Loucy (cell line): ENCODE measurements at regions not wholly inside any gene's neighbourhood (a gene's known extent, or its start where the extent isn't known, plus 50 kb on each side); places are given as distances from the start of the nearest gene placed in this dataset.

Experiments
- H2AFZ ChIP-seq: fragments of 200-600 bp; sonication (generic); 2 replicates; pipeline ENCODE4 v1.6.0; 2016; ENCODE audit warnings: antibody characterized with exemption, mild to moderate bottlenecking, low read length, moderate library complexity
- H3F3A ChIP-seq: fragments of 200-600 bp; 2 replicates; pipeline ENCODE4 v1.6.0; 2016; ENCODE audit warnings: antibody characterized with exemption, low read depth, mild to moderate bottlenecking
- H3K27me3 ChIP-seq: fragments of 200-600 bp; sonication (generic); 2 replicates; pipeline ENCODE4 v1.6.1; 2014; ENCODE audit warnings: low read length, mild to moderate bottlenecking; ENCODE audit not compliant: insufficient read depth, poor library complexity, severe bottlenecking
- H3K36me3 ChIP-seq: fragments of 200-600 bp; sonication (generic); 2 replicates; pipeline ENCODE4 v1.6.1; 2016; ENCODE audit warnings: low read length; ENCODE audit not compliant: insufficient read depth
- H3K4me1 ChIP-seq: fragments of 200-600 bp; sonication (generic); 2 replicates; pipeline ENCODE4 v1.5.1; 2014; ENCODE audit warnings: low read length, mild to moderate bottlenecking; ENCODE audit not compliant: insufficient read depth, poor library complexity, severe bottlenecking
- H3K4me2 ChIP-seq: fragments of 200-600 bp; sonication (generic); 2 replicates; pipeline ENCODE4 v1.6.0; 2014; ENCODE audit warnings: antibody characterized with exemption, low read length, low read depth, mild to moderate bottlenecking; ENCODE audit not compliant: poor library complexity, severe bottlenecking
- H3K4me3 ChIP-seq: fragments of 200-600 bp; sonication (generic); 2 replicates; pipeline ENCODE4 v1.5.1; 2014; ENCODE audit warnings: low read length, mild to moderate bottlenecking, mixed read lengths; ENCODE audit not compliant: poor library complexity, severe bottlenecking
- H3K79me2 ChIP-seq: fragments of 200-600 bp; sonication (generic); 2 replicates; pipeline ENCODE4 v1.6.1; 2014; ENCODE audit warnings: low read length; ENCODE audit not compliant: insufficient read depth
- H3K9ac ChIP-seq: fragments of 200-600 bp; sonication (generic); 2 replicates; pipeline ENCODE4 v1.6.0; 2014; ENCODE audit warnings: mild to moderate bottlenecking, low read depth, low read length, moderate library complexity; ENCODE audit not compliant: poor library complexity, severe bottlenecking
- H3K9me2 ChIP-seq: fragments of 200-600 bp; sonication (generic); replicated peaks from 2 replicates; pipeline ENCODE4 v1.6.1; 2016; ENCODE audit warnings: low read depth, low read length, mixed read lengths
- H3K9me3 ChIP-seq: fragments of 200-600 bp; sonication (generic); 2 replicates; pipeline ENCODE4 v1.6.1; 2014; ENCODE audit warnings: mild to moderate bottlenecking, antibody characterized with exemption, low read length, low read depth; ENCODE audit not compliant: insufficient read depth
- H4K20me1 ChIP-seq: fragments of 200-600 bp; sonication (generic); 2 replicates; pipeline ENCODE4 v1.6.0; 2014; ENCODE audit warnings: antibody characterized with exemption, low read length, mild to moderate bottlenecking; ENCODE audit not compliant: insufficient read depth, poor library complexity, severe bottlenecking
- EZH2phosphoT487 ChIP-seq: fragments of 200-600 bp; IDR thresholded peaks from 2 replicates; pipeline ENCODE4 v1.6.1; 2018; ENCODE audit warnings: antibody characterized with exemption, mild to moderate bottlenecking, moderate library complexity, borderline replicate concordance
- TF ChIP-seq, protein P1 (sequence below): fragments of 200-600 bp; sonication (generic); conservative IDR thresholded peaks from 2 replicates; pipeline ENCODE4 v1.5.1; 2014; ENCODE audit warnings: mild to moderate bottlenecking, antibody characterized with exemption, low read length

DNA sequence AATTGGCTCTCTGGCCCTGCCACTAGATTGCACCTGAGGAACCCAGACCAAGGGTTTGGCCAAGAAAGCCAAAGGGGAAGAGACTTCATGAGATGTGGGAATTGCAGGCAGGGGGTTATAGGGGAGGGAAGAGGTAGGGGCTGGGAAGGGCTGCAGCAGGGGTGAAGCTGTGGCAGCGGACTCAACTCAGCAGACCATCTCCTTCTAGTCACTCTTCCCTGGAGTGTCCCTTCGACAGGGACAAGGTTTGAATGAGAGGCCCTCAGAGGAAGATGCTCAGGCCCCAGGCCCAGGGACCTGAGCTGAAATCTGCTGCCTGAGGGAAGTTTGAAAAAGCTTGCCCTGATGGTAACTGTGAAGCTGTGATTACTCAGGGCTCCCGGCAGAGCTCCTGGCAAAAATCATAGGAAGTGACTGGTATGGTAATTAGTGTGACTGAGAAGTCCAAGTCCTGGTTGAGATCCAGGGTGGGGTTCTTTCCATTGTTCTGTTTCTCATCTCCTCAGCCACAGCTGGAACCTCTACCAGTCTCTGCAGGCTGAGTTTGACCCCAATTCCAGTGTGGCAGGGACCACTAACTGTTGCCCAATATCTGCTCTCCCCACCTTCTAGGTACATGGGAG, 300.9 kb downstream of the CYP26B1 start:
- no peaks in the 10 kb centered on the region for H3K36me3 ChIP-seq
- H3K79me2 ChIP-seq: no peaks in the 10 kb centered on the region
- H3F3A ChIP-seq: no peaks in the 10 kb centered on the region
- H3K27me3 ChIP-seq: no peaks in the 10 kb centered on the region
- H3K4me1 ChIP-seq: no peaks in the 10 kb centered on the region
- H3K9ac ChIP-seq: no peak overlapping the region
- no peak overlapping the region for H3K4me2 ChIP-seq
- H3K4me3 ChIP-seq: no peak overlapping the region
- no peak overlapping the region for H2AFZ ChIP-seq
- H3K9me2 ChIP-seq: no peaks in the 10 kb centered on the region
- no peaks in the 10 kb centered on the region for H4K20me1 ChIP-seq
- no peak for TF ChIP-seq EZH2phosphoT487
- TF ChIP-seq, protein P1, sequence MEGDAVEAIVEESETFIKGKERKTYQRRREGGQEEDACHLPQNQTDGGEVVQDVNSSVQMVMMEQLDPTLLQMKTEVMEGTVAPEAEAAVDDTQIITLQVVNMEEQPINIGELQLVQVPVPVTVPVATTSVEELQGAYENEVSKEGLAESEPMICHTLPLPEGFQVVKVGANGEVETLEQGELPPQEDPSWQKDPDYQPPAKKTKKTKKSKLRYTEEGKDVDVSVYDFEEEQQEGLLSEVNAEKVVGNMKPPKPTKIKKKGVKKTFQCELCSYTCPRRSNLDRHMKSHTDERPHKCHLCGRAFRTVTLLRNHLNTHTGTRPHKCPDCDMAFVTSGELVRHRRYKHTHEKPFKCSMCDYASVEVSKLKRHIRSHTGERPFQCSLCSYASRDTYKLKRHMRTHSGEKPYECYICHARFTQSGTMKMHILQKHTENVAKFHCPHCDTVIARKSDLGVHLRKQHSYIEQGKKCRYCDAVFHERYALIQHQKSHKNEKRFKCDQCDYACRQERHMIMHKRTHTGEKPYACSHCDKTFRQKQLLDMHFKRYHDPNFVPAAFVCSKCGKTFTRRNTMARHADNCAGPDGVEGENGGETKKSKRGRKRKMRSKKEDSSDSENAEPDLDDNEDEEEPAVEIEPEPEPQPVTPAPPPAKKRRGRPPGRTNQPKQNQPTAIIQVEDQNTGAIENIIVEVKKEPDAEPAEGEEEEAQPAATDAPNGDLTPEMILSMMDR: no peak
- no peaks in the 10 kb centered on the region for H3K9me3 ChIP-seq

DNA sequence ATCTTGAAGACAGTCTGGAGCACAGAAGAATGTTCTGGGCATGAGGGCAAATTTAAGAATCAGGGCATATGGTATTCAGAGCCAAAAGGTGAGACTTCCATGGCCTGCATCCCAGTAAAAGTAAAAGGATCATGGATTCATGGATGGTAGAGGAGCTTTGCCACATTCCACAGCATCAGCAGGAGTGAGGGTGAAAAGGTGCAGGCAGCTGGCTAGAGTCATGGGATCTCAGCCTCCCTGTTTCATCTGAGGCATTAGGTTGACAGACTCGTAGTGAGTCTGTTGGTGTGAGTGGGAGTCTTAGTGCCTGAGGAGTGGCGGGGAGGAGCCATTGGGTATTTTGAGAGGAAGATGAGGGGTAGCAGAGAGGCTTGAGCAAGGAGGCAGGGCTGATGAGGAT, 301.6 kb downstream of the CYP26B1 start:
- Histone ChIP-seq H3K4me3 (no peak overlapping the region), H2AFZ (no peak overlapping the region), H3K9ac (no peak overlapping the region), H3K4me2 (no peak overlapping the region), H3K36me3 (no peaks in the 10 kb centered on the region), H4K20me1 (no peaks in the 10 kb centered on the region), H3F3A (no peaks in the 10 kb centered on the region), H3K9me2 (no peaks in the 10 kb centered on the region), H3K4me1 (no peaks in the 10 kb centered on the region), H3K79me2 (no peaks in the 10 kb centered on the region), H3K9me3 (no peaks in the 10 kb centered on the region), H3K27me3 (no peaks in the 10 kb centered on the region)
- TF ChIP-seq, protein P1: no peak
- TF ChIP-seq EZH2phosphoT487: no peak

DNA sequence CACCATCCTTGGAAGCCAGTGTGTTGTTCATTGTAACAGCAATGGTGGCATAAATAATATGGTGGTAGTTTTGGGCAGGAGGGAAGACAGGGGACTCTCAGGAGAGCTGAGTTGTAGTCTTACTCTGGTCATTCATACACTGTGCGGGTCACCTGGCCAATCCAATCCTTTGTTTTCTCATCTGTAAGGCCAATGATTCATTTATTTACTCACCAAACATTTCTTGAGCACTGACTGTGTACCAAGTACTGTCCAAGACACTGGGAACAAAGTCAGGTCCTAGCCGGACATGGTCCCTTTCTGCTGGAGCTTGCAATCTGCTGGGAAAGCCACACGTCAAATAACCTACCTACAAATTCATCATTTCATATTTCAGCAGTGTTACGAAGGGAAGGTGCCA, 302.7 kb downstream of the CYP26B1 start:
- Histone ChIP-seq H3K4me2 (no peak overlapping the region), H3F3A (no peaks in the 10 kb centered on the region), H3K9me2 (no peaks in the 10 kb centered on the region), H3K9ac (no peak overlapping the region), H3K4me1 (no peaks in the 10 kb centered on the region), H3K9me3 (no peaks in the 10 kb centered on the region), H4K20me1 (no peaks in the 10 kb centered on the region), H2AFZ (no peak overlapping the region), H3K27me3 (no peaks in the 10 kb centered on the region), H3K79me2 (no peaks in the 10 kb centered on the region), H3K4me3 (no peak overlapping the region), H3K36me3 (no peaks in the 10 kb centered on the region)
- TF ChIP-seq EZH2phosphoT487: no peak
- TF ChIP-seq, protein P1: no peak
